Small intestine (tissue), 7 donors: ENCODE measurements at regions not wholly inside any gene's neighbourhood (a gene's known extent, or its start where the extent isn't known, plus 50 kb on each side); places are given as distances from the start of the nearest gene placed in this dataset.

Experiments used
- DNase-seq, 2 donors: peaks; one replicate each; pipeline versions ENCODE4 v3.0.0 to v3.0.0-alpha.2; 2013
- FAIRE-seq: peaks from 2 replicates; lab custom pipeline; 2012; peaks lifted over from hg19 to GRCh38; lab: Jason Lieb, UNC
- H3K27ac ChIP-seq, 3 donors: one replicate each; pipeline ENCODE4 v1.5.1; 2013; ENCODE audit warnings: low read length in 2 of 3, mild to moderate bottlenecking in 2 of 3, control low read depth in 1 of 3, inconsistent platforms in 1 of 3, low read depth in 1 of 3, moderate library complexity in 1 of 3
- H3K27me3 ChIP-seq, 3 donors: one replicate each; pipeline ENCODE4 v1.6.1; 2013; ENCODE audit warnings: low read length in 3 of 3, inconsistent platforms in 1 of 3; ENCODE audit not compliant: control insufficient read depth in 3 of 3, insufficient read depth in 3 of 3
- H3K36me3 ChIP-seq, 3 donors: one replicate each; pipeline ENCODE4 v1.6.1; 2013; ENCODE audit warnings: low read length in 3 of 3, inconsistent platforms in 1 of 3, low read depth in 1 of 3, mild to moderate bottlenecking in 1 of 3, moderate library complexity in 1 of 3; ENCODE audit not compliant: control insufficient read depth in 3 of 3, insufficient read depth in 2 of 3
- H3K4me1 ChIP-seq, 3 donors: one replicate each; pipeline ENCODE4 v1.6.1; 2013; ENCODE audit warnings: low read length in 2 of 3, inconsistent platforms in 1 of 3, low read depth in 1 of 3, mild to moderate bottlenecking in 1 of 3, moderate library complexity in 1 of 3; ENCODE audit not compliant: control insufficient read depth in 3 of 3, insufficient read depth in 2 of 3
- H3K4me3 ChIP-seq, 3 donors: one replicate each; pipeline ENCODE4 v1.5.1; 2013; ENCODE audit warnings: low read length in 3 of 3, control low read depth in 1 of 3, inconsistent platforms in 1 of 3, low read depth in 1 of 3, mild to moderate bottlenecking in 1 of 3, moderate library complexity in 1 of 3
- H3K9me3 ChIP-seq, 2 donors: one replicate each; pipeline ENCODE4 v1.6.1; 2013; ENCODE audit warnings: low read depth in 1 of 2, low read length in 1 of 2; ENCODE audit not compliant: control insufficient read depth in 2 of 2, insufficient read depth in 1 of 2
- WGBS, 3 donors: extraction: QIAGEN DNeasy Blood & Tissue Kit; methylation state at CpG; one replicate each; pipeline ENCODE4 v1.1.7; 2013; 5-methylcytosine and 5-hydroxymethylcytosine counted together
- donor health status: healthy with polysubstance abuse.
- donor health status: control.
- donor health status: control.
- donor health status: Bipolar disorder and iron deficiency.
- donor health status: healthy.

- Histone ChIP-seq H3K27me3 (no peaks in the 10 kb centered on the region), H3K9me3 (no peaks in the 10 kb centered on the region), H3K4me3 (no peak overlapping the region), H3K27ac (no peak overlapping the region), H3K36me3 (no peaks in the 10 kb centered on the region), H3K4me1 (no peaks in the 10 kb centered on the region)
- 77 to 79% (median 77%) methylated on average over 6 of the region's 6 CpGs for WGBS, 3 donors
- FAIRE-seq (no peak), DNase-seq (no peak)
These were observed 286.7 kb upstream of the FZD8 start for GRCh38 chr10:35928748-35929147.

DNA sequence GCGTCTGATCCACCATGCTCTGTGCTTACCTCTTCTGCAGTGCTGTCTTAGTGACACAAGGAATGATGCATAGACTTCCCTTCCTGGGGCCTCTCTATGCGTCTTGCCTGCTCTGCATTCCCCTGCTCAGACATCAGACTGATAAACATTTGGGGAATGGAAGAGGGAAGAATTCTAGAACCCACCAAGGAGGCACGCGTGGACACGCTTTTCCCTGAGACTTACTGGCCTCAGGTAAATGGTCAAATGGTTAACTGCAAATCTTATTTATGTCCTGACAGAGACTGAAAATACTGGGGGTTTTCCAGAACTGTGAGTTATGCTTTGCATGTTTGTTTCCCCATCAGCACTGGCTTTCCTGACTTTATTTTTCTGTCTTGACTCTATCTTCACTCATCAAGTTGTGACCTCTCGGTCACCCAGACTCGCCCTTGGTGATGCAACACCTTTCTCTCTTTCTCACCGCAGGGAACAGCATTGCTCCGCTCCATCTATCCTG is 285.9 kb upstream of the FZD8 start:
- Histone ChIP-seq H3K4me1 (no peaks in the 10 kb centered on the region), H3K27me3 (no peaks in the 10 kb centered on the region), H3K4me3 (no peak overlapping the region), H3K27ac (no peak overlapping the region), H3K36me3 (no peaks in the 10 kb centered on the region), H3K9me3 (no peaks in the 10 kb centered on the region)
- WGBS, 3 donors = 84 to 89% (median 88%) methylated on average over 9 of the region's 9 CpGs
- no peak for FAIRE-seq
- DNase-seq = no peak

GRCh38 chr10:35927341-35927740 is 285.2 kb upstream of the FZD8 start:
- FAIRE-seq (no peak), DNase-seq (no peak)
- WGBS, 3 donors = 73 to 85% (median 75%) methylated on average over 7 of the region's 7 CpGs

DNA sequence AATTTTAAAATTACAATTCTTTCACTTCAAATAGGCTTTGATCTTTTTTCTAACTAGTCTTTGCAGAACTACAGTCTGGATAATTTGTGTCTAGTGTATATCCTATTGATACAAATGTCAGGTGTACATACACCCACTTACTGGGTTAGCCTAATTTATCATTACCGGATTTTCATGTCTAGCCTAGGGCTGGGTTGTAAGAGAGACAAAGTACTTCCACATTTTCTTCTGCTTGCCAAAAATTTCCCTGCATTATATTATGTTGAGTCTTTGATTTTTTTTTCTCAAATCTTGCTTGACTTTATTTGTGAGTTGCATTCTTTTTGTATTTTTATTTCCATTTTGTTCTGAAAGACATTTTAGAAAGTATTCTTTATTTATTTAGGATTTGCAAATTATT is 284.8 kb upstream of the FZD8 start:
- DNase-seq (no peak), FAIRE-seq (no peak)
- Histone ChIP-seq H3K4me1 (no peaks in the 10 kb centered on the region), H3K4me3 (no peak overlapping the region), H3K27ac (no peak overlapping the region), H3K36me3 (no peaks in the 10 kb centered on the region), H3K9me3 (no peaks in the 10 kb centered on the region), H3K27me3 (no peaks in the 10 kb centered on the region)
- 76 to 84% (median 78%) methylated on average over 1 of the region's 1 CpG for WGBS, 3 donors

More at GRCh38 chr10:35927341-35927740, 285.2 kb upstream of the FZD8 start:
- H3K27me3 ChIP-seq = no peaks in the 10 kb centered on the region
- H3K9me3 ChIP-seq = no peaks in the 10 kb centered on the region
- H3K4me3 ChIP-seq = no peak overlapping the region
- H3K4me1 ChIP-seq = no peaks in the 10 kb centered on the region
- H3K36me3 ChIP-seq = no peaks in the 10 kb centered on the region
- no peak overlapping the region for H3K27ac ChIP-seq

GRCh38 chr10:35925493-35925892 is 283.4 kb upstream of the FZD8 start:
- no peak for DNase-seq
- no peak overlapping the region for H3K27ac ChIP-seq
- FAIRE-seq = no peak
- no peaks in the 10 kb centered on the region for H3K27me3 ChIP-seq
- no peaks in the 10 kb centered on the region for H3K4me1 ChIP-seq
- H3K9me3 ChIP-seq = no peaks in the 10 kb centered on the region
- H3K36me3 ChIP-seq = no peaks in the 10 kb centered on the region
- 36 to 67% (median 56%) methylated on average over 1 of the region's 1 CpG for WGBS, 3 donors
- no peak overlapping the region for H3K4me3 ChIP-seq

DNA sequence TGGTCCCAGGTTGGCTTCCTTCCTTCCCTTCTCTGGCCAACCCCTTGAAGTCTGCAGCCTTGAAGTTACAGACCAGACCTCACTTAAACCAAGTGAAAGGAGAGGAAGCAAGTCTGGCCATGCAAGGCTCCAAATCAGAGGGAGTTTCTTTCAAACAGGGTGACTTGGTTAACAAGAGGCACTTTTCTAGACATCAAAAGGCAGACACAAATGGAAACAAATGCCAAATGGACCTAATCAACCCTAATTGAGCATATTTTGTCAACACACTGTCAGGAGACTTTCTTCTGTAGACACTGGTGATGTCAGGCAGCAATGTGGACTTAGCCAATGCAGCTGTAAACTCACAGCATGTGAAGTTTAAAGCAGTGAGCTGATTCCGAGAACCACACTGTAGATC is 282.7 kb upstream of the FZD8 start:
- Histone ChIP-seq H3K27ac (no peak overlapping the region), H3K27me3 (no peaks in the 10 kb centered on the region), H3K4me1 (no peaks in the 10 kb centered on the region), H3K36me3 (no peaks in the 10 kb centered on the region), H3K4me3 (no peak overlapping the region), H3K9me3 (no peaks in the 10 kb centered on the region)
- FAIRE-seq (no peak), DNase-seq (no peak)
- 64 to 71% (median 66%) methylated on average over 1 of the region's 1 CpG for WGBS, 3 donors

- DNase-seq (no peak), FAIRE-seq (no peak)
- no peak overlapping the region for H3K27ac ChIP-seq
- no peak overlapping the region for H3K4me3 ChIP-seq
- no peaks in the 10 kb centered on the region for H3K4me1 ChIP-seq
- no peaks in the 10 kb centered on the region for H3K36me3 ChIP-seq
- H3K9me3 ChIP-seq = no peaks in the 10 kb centered on the region
- WGBS, 3 donors = 88 to 91% (median 90%) methylated on average over 4 of the region's 4 CpGs
- H3K27me3 ChIP-seq = no peaks in the 10 kb centered on the region
These were observed 280.9 kb upstream of the FZD8 start for GRCh38 chr10:35922876-35923600.

DNA sequence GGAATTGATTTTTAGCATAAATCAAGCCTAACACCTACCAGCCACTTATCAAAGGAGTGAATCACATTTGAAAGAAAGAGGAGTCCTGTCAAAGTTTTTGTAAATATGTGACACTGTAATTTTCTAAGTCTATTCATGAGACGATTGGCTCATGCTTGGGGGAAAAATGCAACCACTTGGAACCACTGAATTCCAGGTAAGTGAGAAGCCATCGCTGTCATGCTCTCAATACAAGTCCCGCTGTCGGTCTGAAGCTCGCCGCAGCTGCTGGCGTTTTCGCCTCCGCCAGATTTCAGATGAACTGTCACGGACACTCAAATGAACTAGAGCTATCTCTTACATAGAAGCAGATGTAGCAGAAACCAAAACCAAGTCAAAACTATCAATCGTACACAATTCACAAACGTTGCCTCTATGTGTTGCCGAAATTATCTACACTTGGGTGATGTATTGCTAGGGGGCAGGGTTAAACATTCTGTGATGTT is 279.8 kb upstream of the FZD8 start:
- no peaks in the 10 kb centered on the region for H3K9me3 ChIP-seq
- WGBS, 3 donors = 86 to 90% (median 87%) methylated on average over 13 of the region's 13 CpGs
- no peak overlapping the region for H3K4me3 ChIP-seq
- no peaks in the 10 kb centered on the region for H3K36me3 ChIP-seq
- no peak overlapping the region for H3K27ac ChIP-seq
- H3K4me1 ChIP-seq = no peaks in the 10 kb centered on the region
- DNase-seq = no peak
- no peaks in the 10 kb centered on the region for H3K27me3 ChIP-seq
- FAIRE-seq = no peak
